ENCODE measurements at regions not wholly inside any gene's neighbourhood (a gene's known extent, or its start where the extent isn't known, plus 50 kb on each side); places are given as distances from the start of the nearest gene placed in this dataset.

- DNase-seq (ENCODE audit: low spot score) (no peak), ATAC-seq (no peak), FAIRE-seq (no peak)
- Histone ChIP-seq H3K27ac (ENCODE audit: extremely low read length, insufficient read depth, low read length) (no peak overlapping the region), H3K9me3 (ENCODE audit: low read length) (no peaks in the 10 kb centered on the region), H3K9ac (ENCODE audit: insufficient read depth, low read depth, low read length) (no peak overlapping the region), H3K79me2 (ENCODE audit: insufficient read depth, low read length) (no peaks in the 10 kb centered on the region), H4K20me1 (ENCODE audit: insufficient read depth, low read length) (no peaks in the 10 kb centered on the region), H3K4me3 (replicated peaks in 1 of 3; ENCODE audit: insufficient read depth in 1 of 3, low read depth in 2 of 3, low read length in 3 of 3) (no peak overlapping the region), H2AFZ (ENCODE audit: low read length) (no peak overlapping the region), H3K36me3 (replicated peaks in 1 of 2; ENCODE audit: control insufficient read depth in 1 of 2, insufficient read depth in 2 of 2, low read length in 2 of 2) (no peaks in the 10 kb centered on the region), H3K4me1 (ENCODE audit: insufficient read depth, low read length) (no peaks in the 10 kb centered on the region), H3K27me3 (ENCODE audit: control insufficient read depth in 1 of 2, insufficient read depth in 2 of 2, low read length in 2 of 2) (no peaks in the 10 kb centered on the region; a peak in 1 of 5 replicates), H3K4me2 (ENCODE audit: low read depth, low read length) (no peak overlapping the region; the same call in 1 of the 2 replicates)
- in situ Hi-C loops (cut with HindIII; ENCODE audit: extremely low pct_ligation_motif_present, low pct_unique_long_range_greater_than_20kb): no loop called here
- TF ChIP-seq FOXP4 (CRISPR knock-in tag; IDR thresholded peaks at IDR 0.05) (no peak), ZNF30 (CRISPR knock-in tag; IDR thresholded peaks at IDR 0.05) (no peak), TFDP2 (CRISPR knock-in tag; IDR thresholded peaks at IDR 0.05) (no peak), HNRNPH1 (optimal IDR thresholded peaks at IDR 0.05; ENCODE audit: low read depth, low read length) (no peak), ZNF614 (CRISPR knock-in tag; IDR thresholded peaks at IDR 0.05; ENCODE audit: borderline replicate concordance) (no peak), ATM (IDR thresholded peaks at IDR 0.05; ENCODE audit: borderline replicate concordance) (no peak), NFYC (CRISPR knock-in tag; IDR thresholded peaks at IDR 0.05) (no peak), ZNF619 (CRISPR knock-in tag; IDR thresholded peaks at IDR 0.05) (no peak)
- BruUV-seq (replicated peaks): no TSS peak
- intact Hi-C loops (cut with micrococcal nuclease; ENCODE audit: unreplicated experiment): no loop called here
- under 1% methylated on average over 7 of the region's 7 CpGs for WGBS (ENCODE audit: low lambda C conversion rate)
- POLR2A ChIA-PET: no interaction called here
- CTCF ChIA-PET (ENCODE audit: low intra/inter-chr PET ratio, low total read pairs): no interaction called here
Measured at GRCh38 chr3:23079976-23080375, 123.2 kb upstream of the UBE2E2 start.

All from HepG2 (cell line).